ENCODE measurements at regions not wholly inside any gene's neighbourhood (a gene's known extent, or its start where the extent isn't known, plus 50 kb on each side); places are given as distances from the start of the nearest gene placed in this dataset.
"Not testable (repeated sequence)": the region's sequence is repeated elsewhere in the genome, so short reads cannot be mapped to it uniquely, and the experiment has no call there.

GRCh38 chr7:97373736-97374135 is 256.2 kb downstream of the SDHAF3 start:
- no peak for DNase-seq (ENCODE audit: low read depth)

GRCh38 chr7:97377713-97378112 is 260.2 kb downstream of the SDHAF3 start:
- no peak for DNase-seq (ENCODE audit: low read depth)

GRCh38 chr7:97381815-97382554 is 264.5 kb downstream of the SDHAF3 start:
- DNase-seq (ENCODE audit: low read depth) = no peak

GRCh38 chr7:97390052-97390451 is 272.6 kb downstream of the SDHAF3 start:
- DNase-seq (ENCODE audit: low read depth) = no peak

- peak; percentile 43 for DNase-seq (ENCODE audit: low read depth)
Observed at GRCh38 chr7:97390915-97391593, 273.6 kb downstream of the SDHAF3 start.

GRCh38 chr7:97401398-97401797 is 283.9 kb downstream of the SDHAF3 start:
- DNase-seq (ENCODE audit: low read depth) = no peak

GRCh38 chr7:97405835-97406234 is 288.3 kb downstream of the SDHAF3 start:
- no peak for DNase-seq (ENCODE audit: low read depth)

- no peak for DNase-seq (ENCODE audit: low read depth)
Observed at GRCh38 chr7:97407106-97407505, 289.6 kb downstream of the SDHAF3 start.

GRCh38 chr7:97409346-97409745 is 291.8 kb downstream of the SDHAF3 start:
- DNase-seq (ENCODE audit: low read depth) = no peak

- peak; percentile 11 for DNase-seq (ENCODE audit: low read depth)
Observed at GRCh38 chr7:97418312-97418711, 300.8 kb downstream of the SDHAF3 start.

GRCh38 chr7:97419898-97420297 is 302.4 kb downstream of the SDHAF3 start:
- DNase-seq (ENCODE audit: low read depth) = no peak

- peak; percentile 5 for DNase-seq (ENCODE audit: low read depth)
Observed at GRCh38 chr7:97421307-97421930, 303.9 kb downstream of the SDHAF3 start.

GRCh38 chr7:97422046-97422445 is 304.5 kb downstream of the SDHAF3 start:
- DNase-seq (ENCODE audit: low read depth) = no peak

GRCh38 chr7:97430006-97430405 is 301.9 kb upstream of the TAC1 start:
- no peak for DNase-seq (ENCODE audit: low read depth)

- DNase-seq (ENCODE audit: low read depth) = no peak
Observed at GRCh38 chr7:97439637-97440214, 292.2 kb upstream of the TAC1 start.

GRCh38 chr7:97446361-97446760 is 285.5 kb upstream of the TAC1 start:
- DNase-seq (ENCODE audit: low read depth) = no peak

- DNase-seq (ENCODE audit: low read depth) = not testable (repeated sequence)
Observed at GRCh38 chr7:97449448-97449847, 282.4 kb upstream of the TAC1 start.

GRCh38 chr7:97450516-97450915 is 281.4 kb upstream of the TAC1 start:
- no peak for DNase-seq (ENCODE audit: low read depth)

- DNase-seq (ENCODE audit: low read depth) = no peak
Observed at GRCh38 chr7:97454636-97455035, 277.2 kb upstream of the TAC1 start.

- DNase-seq (ENCODE audit: low read depth) = no peak
Observed at GRCh38 chr7:97457054-97457453, 274.8 kb upstream of the TAC1 start.

- peak; percentile 32 for DNase-seq (ENCODE audit: low read depth)
Observed at GRCh38 chr7:97460433-97460832, 271.5 kb upstream of the TAC1 start.

- no peak for DNase-seq (ENCODE audit: low read depth)
Observed at GRCh38 chr7:97461596-97461995, 270.3 kb upstream of the TAC1 start.
